ENCODE measurements at regions not wholly inside any gene's neighbourhood (a gene's known extent, or its start where the extent isn't known, plus 50 kb on each side); places are given as distances from the start of the nearest gene placed in this dataset.

DNA sequence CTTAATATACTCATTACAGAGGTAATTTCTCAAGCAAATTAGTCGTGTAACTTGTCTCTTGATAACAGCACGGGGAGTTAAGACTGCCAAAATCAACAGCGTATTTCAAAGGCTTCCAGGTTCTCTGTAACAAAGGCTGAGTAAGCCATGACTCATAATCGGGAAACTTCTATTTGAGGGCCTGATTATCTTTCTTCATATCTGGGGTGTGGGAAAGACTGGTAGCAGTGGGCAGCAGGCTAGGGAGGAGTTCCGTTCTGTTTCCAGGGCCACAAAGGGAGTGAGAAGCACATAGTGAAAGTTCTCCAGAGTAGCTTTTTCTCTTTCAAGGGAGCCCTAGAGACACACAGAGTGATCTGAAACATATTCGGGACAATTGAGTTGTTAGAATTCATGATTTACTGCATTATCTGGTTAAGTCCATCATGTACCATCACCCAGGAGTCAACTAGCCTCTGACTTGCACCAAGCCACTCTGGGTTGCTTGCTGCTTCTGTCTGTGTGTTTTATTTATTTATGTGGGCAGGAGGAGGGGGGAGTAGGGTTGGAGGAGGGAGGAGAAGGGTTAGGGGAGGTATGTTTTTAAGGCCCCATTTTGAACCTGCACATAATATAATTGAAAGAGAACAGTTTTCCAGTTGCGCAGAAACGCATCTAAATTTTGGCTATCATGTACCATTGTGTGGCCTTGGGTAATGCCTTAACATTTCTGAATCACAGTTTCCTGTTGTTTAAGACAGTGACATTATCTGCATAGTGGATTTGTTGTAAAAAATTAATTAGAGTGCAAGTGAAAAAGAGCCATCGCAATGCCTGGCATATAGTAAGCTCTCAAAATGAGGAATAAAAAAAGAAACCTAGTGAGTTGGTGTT lies 80.5 kb upstream of the ITPRID2 start:
- TF ChIP-seq, protein P1, sequence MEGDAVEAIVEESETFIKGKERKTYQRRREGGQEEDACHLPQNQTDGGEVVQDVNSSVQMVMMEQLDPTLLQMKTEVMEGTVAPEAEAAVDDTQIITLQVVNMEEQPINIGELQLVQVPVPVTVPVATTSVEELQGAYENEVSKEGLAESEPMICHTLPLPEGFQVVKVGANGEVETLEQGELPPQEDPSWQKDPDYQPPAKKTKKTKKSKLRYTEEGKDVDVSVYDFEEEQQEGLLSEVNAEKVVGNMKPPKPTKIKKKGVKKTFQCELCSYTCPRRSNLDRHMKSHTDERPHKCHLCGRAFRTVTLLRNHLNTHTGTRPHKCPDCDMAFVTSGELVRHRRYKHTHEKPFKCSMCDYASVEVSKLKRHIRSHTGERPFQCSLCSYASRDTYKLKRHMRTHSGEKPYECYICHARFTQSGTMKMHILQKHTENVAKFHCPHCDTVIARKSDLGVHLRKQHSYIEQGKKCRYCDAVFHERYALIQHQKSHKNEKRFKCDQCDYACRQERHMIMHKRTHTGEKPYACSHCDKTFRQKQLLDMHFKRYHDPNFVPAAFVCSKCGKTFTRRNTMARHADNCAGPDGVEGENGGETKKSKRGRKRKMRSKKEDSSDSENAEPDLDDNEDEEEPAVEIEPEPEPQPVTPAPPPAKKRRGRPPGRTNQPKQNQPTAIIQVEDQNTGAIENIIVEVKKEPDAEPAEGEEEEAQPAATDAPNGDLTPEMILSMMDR (IDR thresholded peaks at IDR 0.05), result no peak
- TF ChIP-seq EP300 (IDR thresholded peaks at IDR 0.05) (no peak), POLR2A (IDR thresholded peaks at IDR 0.05) (no peak)

Data from stomach (tissue), 4 donors.